LNCAP (cell line): ENCODE measurements at regions not wholly inside any gene's neighbourhood (a gene's known extent, or its start where the extent isn't known, plus 50 kb on each side); places are given as distances from the start of the nearest gene placed in this dataset.

ENCODE experiments used
- CTCF ChIP-seq: fragments of 450-650 bp; IDR thresholded peaks from 2 replicates; pipeline ENCODE4 v1.5.1; 2017; ENCODE audit warnings: mild to moderate bottlenecking

GRCh38 chr14:81676395-81676794, 142.7 kb upstream of the SEL1L start:
- no peak for TF ChIP-seq CTCF

- TF ChIP-seq CTCF: no peak
These were observed 143.2 kb upstream of the SEL1L start for GRCh38 chr14:81676879-81677278.

DNA sequence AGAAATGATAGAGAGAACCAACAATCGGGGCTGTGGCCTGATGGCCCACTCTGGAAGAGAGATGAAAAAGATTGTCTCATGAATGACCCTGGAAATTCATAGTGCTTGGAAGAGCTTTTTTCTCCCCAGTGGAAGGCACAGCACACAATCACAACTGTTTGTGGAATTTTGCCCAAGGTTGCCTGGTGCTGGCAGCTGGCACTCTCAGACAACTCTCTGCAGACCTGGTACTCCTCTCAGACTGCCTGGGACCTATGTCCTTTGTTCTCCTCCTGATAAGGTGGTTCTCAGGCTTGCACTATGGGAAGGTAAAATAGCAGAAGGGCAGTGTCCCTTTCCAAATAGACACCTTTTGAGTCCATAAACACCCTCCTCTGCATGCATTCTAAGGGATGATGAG, 144.1 kb upstream of the SEL1L start:
- no peak for TF ChIP-seq CTCF

- no peak for TF ChIP-seq CTCF
These were observed 145.6 kb upstream of the SEL1L start for GRCh38 chr14:81679226-81679625.

GRCh38 chr14:81681541-81681940, 147.9 kb upstream of the SEL1L start:
- TF ChIP-seq CTCF: no peak

GRCh38 chr14:81682134-81682533, 148.5 kb upstream of the SEL1L start:
- no peak for TF ChIP-seq CTCF

- no peak for TF ChIP-seq CTCF
These were observed 149.0 kb upstream of the SEL1L start for GRCh38 chr14:81682701-81683100.

DNA sequence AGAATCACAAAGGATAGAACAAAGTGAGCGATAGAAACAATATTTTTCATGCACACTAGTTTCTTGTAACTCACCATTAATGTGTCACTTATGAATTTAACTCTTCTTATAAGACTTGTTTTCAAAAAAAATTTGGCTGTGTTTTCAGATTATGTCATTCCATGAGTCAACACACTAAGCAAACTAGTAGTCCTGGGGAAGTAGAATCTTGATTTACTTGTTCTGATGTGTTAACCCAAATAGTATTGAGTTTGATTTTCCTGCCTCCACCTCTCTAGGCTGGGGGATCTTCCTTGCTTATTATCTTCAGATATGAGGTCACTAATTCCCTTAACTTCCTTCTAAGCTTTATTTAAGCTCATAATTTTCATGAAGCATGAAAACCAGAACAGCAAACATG, 151.0 kb upstream of the SEL1L start:
- TF ChIP-seq CTCF: no peak
